ENCODE measurements at regions not wholly inside any gene's neighbourhood (a gene's known extent, or its start where the extent isn't known, plus 50 kb on each side); places are given as distances from the start of the nearest gene placed in this dataset.

- H3K9me2 ChIP-seq (replicated peaks; ENCODE audit: insufficient read depth): no peaks in the 10 kb centered on the region
- H3K4me2 ChIP-seq: no peak overlapping the region
- no peaks in the 10 kb centered on the region for H3K4me1 ChIP-seq (ENCODE audit: insufficient read depth)
- H3K27me3 ChIP-seq: no peaks in the 10 kb centered on the region
- H2AFZ ChIP-seq: no peak overlapping the region
- no peak for TF ChIP-seq EZH2 (IDR thresholded peaks at IDR 0.05; ENCODE audit: borderline replicate concordance)
- no peak for TF ChIP-seq EZH2phosphoT487 (IDR thresholded peaks at IDR 0.05; ENCODE audit: low read depth, severe bottlenecking, unreplicated experiment)
- no peak for TF ChIP-seq CTCF (IDR thresholded peaks at IDR 0.05; ENCODE audit: poor library complexity)
- H3K4me3 ChIP-seq: no peak overlapping the region
- 73% methylated on average over 3 of the region's 3 CpGs for WGBS (ENCODE audit: low lambda C conversion rate, missing lambda C conversion rate)
- H3K27ac ChIP-seq: no peak overlapping the region
- no peaks in the 10 kb centered on the region for H3K36me3 ChIP-seq (replicated peaks; ENCODE audit: insufficient read depth, low read depth)
- no peaks in the 10 kb centered on the region for H3K9me3 ChIP-seq (ENCODE audit: low read depth)
- DNase-seq (ENCODE audit: low spot score): no peak
- no peaks in the 10 kb centered on the region for H4K20me1 ChIP-seq (ENCODE audit: insufficient read depth, poor library complexity, severe bottlenecking)
- H3K79me2 ChIP-seq: no peaks in the 10 kb centered on the region
Measured at GRCh38 chr13:83732755-83733154, 149.5 kb downstream of the SLITRK1 start.

- no peaks in the 10 kb centered on the region for H3K9me3 ChIP-seq (ENCODE audit: low read depth)
- no peaks in the 10 kb centered on the region for H3K9me2 ChIP-seq (replicated peaks; ENCODE audit: insufficient read depth)
- H3K4me3 ChIP-seq: no peak overlapping the region
- no peak for DNase-seq (ENCODE audit: low spot score)
- H3K4me1 ChIP-seq (ENCODE audit: insufficient read depth): no peaks in the 10 kb centered on the region
- TF ChIP-seq CTCF (IDR thresholded peaks at IDR 0.05; ENCODE audit: poor library complexity) (no peak), EZH2 (IDR thresholded peaks at IDR 0.05; ENCODE audit: borderline replicate concordance) (no peak), EZH2phosphoT487 (IDR thresholded peaks at IDR 0.05; ENCODE audit: low read depth, severe bottlenecking, unreplicated experiment) (no peak)
- no peak overlapping the region for H3K4me2 ChIP-seq
- WGBS (ENCODE audit: low lambda C conversion rate, missing lambda C conversion rate): 83% methylated on average over 1 of the region's 1 CpG
- H3K79me2 ChIP-seq: no peaks in the 10 kb centered on the region
- H3K27me3 ChIP-seq: no peaks in the 10 kb centered on the region
- no peaks in the 10 kb centered on the region for H4K20me1 ChIP-seq (ENCODE audit: insufficient read depth, poor library complexity, severe bottlenecking)
- H2AFZ ChIP-seq: no peak overlapping the region
- no peak overlapping the region for H3K27ac ChIP-seq
- no peaks in the 10 kb centered on the region for H3K36me3 ChIP-seq (replicated peaks; ENCODE audit: insufficient read depth, low read depth)
Measured at GRCh38 chr13:83731113-83731512, 151.2 kb downstream of the SLITRK1 start.

DNA sequence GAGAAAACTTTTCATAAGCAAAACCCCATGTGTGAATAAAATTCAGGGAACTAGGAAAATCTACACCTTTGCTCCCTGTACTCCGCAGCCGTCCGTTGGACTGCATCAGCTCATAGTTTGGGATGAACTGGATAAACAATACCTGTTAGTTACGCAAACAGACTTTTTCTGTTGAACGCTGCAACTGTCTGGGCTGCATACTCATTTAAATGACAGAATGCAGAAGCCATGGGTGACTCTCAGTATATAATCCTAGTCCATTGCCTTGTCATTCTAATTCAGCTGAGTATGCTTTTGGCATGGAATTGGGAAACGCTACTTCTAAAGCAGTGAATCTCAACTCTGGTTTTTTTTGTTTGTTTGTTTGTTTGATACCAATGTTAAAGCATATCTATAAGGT is 151.6 kb downstream of the SLITRK1 start:
- TF ChIP-seq EZH2 (IDR thresholded peaks at IDR 0.05; ENCODE audit: borderline replicate concordance): no peak
- no peak for TF ChIP-seq EZH2phosphoT487 (IDR thresholded peaks at IDR 0.05; ENCODE audit: low read depth, severe bottlenecking, unreplicated experiment)
- TF ChIP-seq CTCF (IDR thresholded peaks at IDR 0.05; ENCODE audit: poor library complexity): no peak
- H2AFZ ChIP-seq: no peak overlapping the region
- no peak overlapping the region for H3K4me2 ChIP-seq
- no peaks in the 10 kb centered on the region for H3K9me2 ChIP-seq (replicated peaks; ENCODE audit: insufficient read depth)
- no peaks in the 10 kb centered on the region for H3K27me3 ChIP-seq
- H4K20me1 ChIP-seq (ENCODE audit: insufficient read depth, poor library complexity, severe bottlenecking): no peaks in the 10 kb centered on the region
- no peak for DNase-seq (ENCODE audit: low spot score)
- H3K79me2 ChIP-seq: no peaks in the 10 kb centered on the region
- no peaks in the 10 kb centered on the region for H3K4me1 ChIP-seq (ENCODE audit: insufficient read depth)
- no peaks in the 10 kb centered on the region for H3K9me3 ChIP-seq (ENCODE audit: low read depth)
- 43% methylated on average over 6 of the region's 6 CpGs for WGBS (ENCODE audit: low lambda C conversion rate, missing lambda C conversion rate)
- H3K36me3 ChIP-seq (replicated peaks; ENCODE audit: insufficient read depth, low read depth): no peaks in the 10 kb centered on the region
- H3K4me3 ChIP-seq: no peak overlapping the region
- H3K27ac ChIP-seq: no peak overlapping the region

DNA sequence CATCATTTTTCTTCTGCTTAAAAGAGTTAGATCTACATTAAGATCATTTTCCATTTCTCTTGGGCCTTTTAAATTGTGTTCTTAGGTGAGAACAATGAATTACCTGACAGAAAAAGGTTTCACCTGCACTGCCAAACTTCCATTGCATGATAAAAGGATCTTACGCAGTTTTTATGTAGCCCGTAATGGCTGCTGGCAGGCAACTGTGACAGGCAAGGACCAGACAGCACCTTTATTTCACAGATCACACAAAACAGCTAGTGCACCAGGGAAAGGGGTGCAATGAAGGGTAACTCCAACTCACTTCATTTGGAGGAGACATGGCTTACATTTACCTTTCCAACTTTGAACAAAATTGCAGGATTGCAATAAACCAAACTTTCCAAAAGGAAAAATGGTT is 159.8 kb downstream of the SLITRK1 start:
- H4K20me1 ChIP-seq (ENCODE audit: insufficient read depth, poor library complexity, severe bottlenecking): no peaks in the 10 kb centered on the region
- no peaks in the 10 kb centered on the region for H3K36me3 ChIP-seq (replicated peaks; ENCODE audit: insufficient read depth, low read depth)
- H3K27me3 ChIP-seq: no peaks in the 10 kb centered on the region
- no peak for DNase-seq (ENCODE audit: low spot score)
- H2AFZ ChIP-seq: no peak overlapping the region
- no peaks in the 10 kb centered on the region for H3K9me2 ChIP-seq (replicated peaks; ENCODE audit: insufficient read depth)
- H3K4me1 ChIP-seq (ENCODE audit: insufficient read depth): no peaks in the 10 kb centered on the region
- no peak overlapping the region for H3K27ac ChIP-seq
- 79% methylated on average over 2 of the region's 2 CpGs for WGBS (ENCODE audit: low lambda C conversion rate, missing lambda C conversion rate)
- H3K79me2 ChIP-seq: no peaks in the 10 kb centered on the region
- no peak overlapping the region for H3K4me3 ChIP-seq
- H3K4me2 ChIP-seq: no peak overlapping the region
- no peak for TF ChIP-seq EZH2 (IDR thresholded peaks at IDR 0.05; ENCODE audit: borderline replicate concordance)
- no peak for TF ChIP-seq CTCF (IDR thresholded peaks at IDR 0.05; ENCODE audit: poor library complexity)
- no peak for TF ChIP-seq EZH2phosphoT487 (IDR thresholded peaks at IDR 0.05; ENCODE audit: low read depth, severe bottlenecking, unreplicated experiment)
- H3K9me3 ChIP-seq (ENCODE audit: low read depth): no peaks in the 10 kb centered on the region

Measured in hepatocyte (in vitro differentiated cells).